ENCODE measurements at regions not wholly inside any gene's neighbourhood (a gene's known extent, or its start where the extent isn't known, plus 50 kb on each side); places are given as distances from the start of the nearest gene placed in this dataset.
"Not testable (repeated sequence)": the region's sequence is repeated elsewhere in the genome, so short reads cannot be mapped to it uniquely, and the experiment has no call there.

DNA sequence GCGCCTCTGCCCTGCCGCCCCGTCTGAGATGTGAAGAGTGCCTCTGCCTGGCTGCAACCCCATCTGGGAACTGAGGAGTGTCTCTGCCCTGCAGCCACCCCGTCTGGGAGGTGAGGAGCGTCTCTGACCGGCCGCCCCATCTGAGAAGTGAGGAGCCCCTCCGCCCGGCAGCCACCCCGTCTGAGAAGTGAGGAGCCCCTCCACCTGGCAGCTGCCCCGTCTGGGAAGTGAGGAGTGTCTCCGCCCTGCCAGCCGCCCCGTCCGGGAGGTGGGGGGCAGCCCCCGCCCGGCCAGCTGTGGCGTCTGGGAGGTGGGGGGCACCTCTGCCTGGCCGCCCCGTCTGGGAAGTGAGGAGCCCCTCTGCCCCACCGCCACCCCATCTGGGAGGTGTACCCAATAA, 110.4 kb downstream of the PRKAB2 start:
- DNase-seq: not testable (repeated sequence)

DNA sequence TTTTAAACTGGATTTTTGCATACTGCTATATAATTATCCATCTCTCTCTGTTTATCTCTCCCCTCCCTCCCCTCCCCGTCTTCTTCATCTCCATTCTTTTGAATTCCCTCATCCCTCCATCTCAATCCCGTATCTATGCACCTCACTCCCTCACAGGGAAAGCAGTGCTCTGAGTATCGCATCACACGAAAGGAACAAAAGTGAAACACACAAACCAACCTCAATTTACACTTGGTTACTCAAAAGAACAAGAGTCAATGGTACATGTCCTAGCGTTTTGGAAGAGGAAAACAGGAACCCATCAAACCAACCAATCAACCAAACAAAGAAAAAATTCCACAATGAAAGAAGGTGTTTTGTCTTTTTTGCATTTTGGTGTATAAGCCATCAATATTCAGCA, 115.1 kb downstream of the NBPF12 start:
- no peak for DNase-seq

- no peak for DNase-seq
These were observed 114.6 kb downstream of the NBPF12 start for GRCh38 chr1:147052677-147053076.

DNA sequence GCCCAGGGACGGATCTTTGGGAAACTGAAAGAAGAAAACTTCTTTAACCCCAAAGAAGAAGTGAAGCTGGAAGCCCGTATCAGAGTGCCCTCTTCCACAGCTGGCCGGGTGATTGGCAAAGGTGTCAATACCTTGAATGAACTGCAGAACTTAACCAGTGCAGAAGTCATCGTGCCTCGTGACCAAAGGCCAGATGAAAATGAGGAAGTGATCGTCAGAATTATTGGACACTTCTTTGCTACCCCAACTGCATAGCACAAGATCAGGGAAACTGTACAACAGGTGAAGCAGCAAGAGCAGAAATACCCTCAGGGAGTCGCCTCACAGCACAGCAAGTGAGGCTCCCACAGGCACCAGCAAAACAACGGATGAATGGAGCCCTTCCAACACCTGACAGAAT, 114.0 kb downstream of the NBPF12 start:
- no peak for DNase-seq

- no peak for DNase-seq
These were observed 113.0 kb downstream of the NBPF12 start for GRCh38 chr1:147051136-147051535.

DNA sequence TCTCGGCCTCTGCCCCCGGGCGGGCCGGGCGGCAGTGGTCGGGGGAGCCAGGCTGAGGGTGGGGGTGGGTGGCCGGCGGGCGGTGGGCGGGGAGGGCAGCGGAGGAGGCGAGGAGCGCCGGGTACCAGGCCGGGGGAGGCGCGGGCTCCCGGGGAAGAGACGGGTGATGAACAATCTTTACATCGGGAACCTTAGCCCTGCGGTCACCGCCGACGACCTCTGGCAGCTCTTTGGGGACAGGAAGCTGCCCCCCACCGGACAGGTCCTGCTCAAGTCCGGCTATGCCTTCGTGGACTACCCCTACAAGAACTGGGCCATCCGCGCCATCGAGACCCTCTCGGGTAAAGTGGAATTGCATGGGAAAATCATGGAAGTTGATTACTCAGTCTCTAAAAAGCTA, 112.5 kb downstream of the NBPF12 start:
- DNase-seq: no peak

DNA sequence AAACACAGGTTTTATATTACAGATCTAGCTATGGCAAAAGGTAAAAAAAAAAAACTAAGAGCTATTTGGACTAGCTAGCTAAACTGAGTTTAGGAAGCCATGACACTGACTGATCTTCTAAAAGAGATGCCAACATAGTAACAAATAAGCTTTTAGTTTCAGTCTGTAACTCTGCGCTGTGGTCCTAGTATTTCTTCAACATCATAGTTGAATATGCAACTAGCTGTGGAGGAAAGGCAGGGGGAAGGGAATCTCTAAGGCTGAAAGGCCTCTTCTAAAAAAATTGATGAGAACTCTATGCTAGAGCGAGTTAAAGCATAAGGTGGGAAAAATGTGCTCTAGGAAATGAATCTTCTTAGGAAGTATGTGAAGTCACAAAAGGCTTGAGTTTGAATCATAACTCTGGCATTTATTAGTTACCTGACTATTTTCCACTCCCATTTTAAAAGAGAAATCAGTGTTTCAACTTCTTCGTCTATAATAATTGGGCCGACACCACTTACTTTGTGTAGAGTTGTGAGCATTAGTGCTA, 108.8 kb downstream of the NBPF12 start:
- not testable (repeated sequence) for DNase-seq

GRCh38 chr1:147046189-147046862, 108.2 kb downstream of the NBPF12 start:
- DNase-seq: peak in 1 of 2 donors; percentile 40

Data from CD4-positive, alpha-beta T cell treated with Interleukin-4 for 1 hour (primary cell).